ENCODE measurements at regions not wholly inside any gene's neighbourhood (a gene's known extent, or its start where the extent isn't known, plus 50 kb on each side); places are given as distances from the start of the nearest gene placed in this dataset.

DNA sequence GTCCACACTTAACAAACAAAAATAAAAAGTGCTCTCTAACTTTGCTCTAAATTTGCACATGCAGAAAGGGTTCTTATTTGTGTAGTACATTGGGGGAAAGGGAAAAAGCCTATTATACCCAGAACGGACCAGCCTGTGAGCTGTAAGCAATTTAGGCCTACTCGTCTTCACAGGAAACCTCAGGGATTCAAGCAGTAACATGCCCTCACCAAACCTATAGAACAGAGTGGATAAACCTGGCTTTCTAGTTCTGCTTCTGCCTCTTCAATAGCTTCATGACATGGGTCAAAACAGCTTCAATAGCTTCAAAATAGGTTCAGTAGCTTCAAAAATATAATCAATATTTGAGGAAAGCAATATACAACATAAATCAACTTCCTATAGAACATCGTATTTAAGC, 163.7 kb downstream of the ARL4A start:
- Histone ChIP-seq H2BK120ac (ENCODE audit: low read depth, low read length) (no peak overlapping the region), H3K4me2 (ENCODE audit: insufficient read depth, low read length, poor library complexity, severe bottlenecking) (no peak overlapping the region), H3K4me1 (ENCODE audit: control insufficient read depth in 2 of 2, insufficient read depth in 1 of 2, low read depth in 1 of 2, low read length in 2 of 2) (no peaks in the 10 kb centered on the region), H3K27me3 (ENCODE audit: control insufficient read depth in 3 of 3, insufficient read depth in 3 of 3, low read depth in 1 of 3, low read length in 3 of 3) (no peaks in the 10 kb centered on the region), H3K4me3 (ENCODE audit: low read length in 2 of 2) (no peak overlapping the region), H3K4ac (ENCODE audit: low read length) (no peak overlapping the region), H4K8ac (ENCODE audit: low read depth, low read length) (no peak overlapping the region), H2BK5ac (ENCODE audit: low read length) (no peak overlapping the region), H3K36me3 (replicated peaks in 1 of 2; ENCODE audit: control insufficient read depth in 2 of 2, insufficient read depth in 2 of 2, low read length in 2 of 2) (no peaks in the 10 kb centered on the region), H3K14ac (ENCODE audit: low read length) (no peak overlapping the region), H3K18ac (ENCODE audit: low read length) (no peak overlapping the region), H2BK12ac (ENCODE audit: low read length) (no peak overlapping the region), H2AK5ac (ENCODE audit: low read depth, low read length) (no peak overlapping the region), H3K9me3 (replicated peaks in 1 of 2; ENCODE audit: control insufficient read depth in 2 of 2, insufficient read depth in 1 of 2, low read depth in 1 of 2, low read length in 2 of 2) (peaks cover 4 to 11% of the 10 kb centered on the region in 2 donors), H3K27ac (replicated peaks; ENCODE audit: low read length) (no peak overlapping the region), H3K79me1 (ENCODE audit: low read depth, low read length) (no peaks in the 10 kb centered on the region), H4K91ac (ENCODE audit: low read depth, low read length, poor library complexity) (no peak overlapping the region), H3K23ac (ENCODE audit: low read depth, low read length, poor library complexity) (no peak overlapping the region), H2AFZ (ENCODE audit: low read length) (no peak overlapping the region), H3K9ac (ENCODE audit: low read depth, low read length, poor library complexity) (no peak overlapping the region), H2BK15ac (ENCODE audit: low read length) (no peak overlapping the region)
- no peak for DNase-seq (ENCODE audit: low spot score)
- WGBS, 2 donors (ENCODE audit: extremely low coverage in 2 of 2, insufficient read length in 2 of 2, insufficient replicate concordance in 1 of 2), result no CpG with 5 or more reads among the region's 3 CpGs

DNA sequence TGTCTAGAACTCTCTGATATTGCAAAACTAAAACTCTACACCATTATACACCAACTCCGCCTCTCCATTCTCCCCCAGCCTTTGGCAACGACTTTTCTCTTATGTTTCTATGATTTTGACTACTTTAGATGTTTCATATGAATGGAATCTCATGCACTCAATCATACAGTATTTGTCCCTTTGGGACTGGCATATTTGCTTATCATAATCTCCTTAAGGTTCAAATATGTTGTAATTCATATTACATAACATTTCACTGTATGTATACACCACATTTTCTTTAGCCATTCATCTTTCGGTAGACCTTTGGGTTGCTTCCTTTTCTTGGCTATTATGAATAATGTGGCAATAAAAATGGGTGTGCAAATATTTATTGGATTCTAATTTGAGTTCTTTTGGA, 164.4 kb downstream of the ARL4A start:
- no peak overlapping the region for H3K18ac ChIP-seq (ENCODE audit: low read length)
- no peak overlapping the region for H3K14ac ChIP-seq (ENCODE audit: low read length)
- no peak overlapping the region for H3K4me3 ChIP-seq (ENCODE audit: low read length in 2 of 2)
- no peak overlapping the region for H2BK15ac ChIP-seq (ENCODE audit: low read length)
- no CpG with 5 or more reads among the region's 3 CpGs for WGBS, 2 donors (ENCODE audit: extremely low coverage in 2 of 2, insufficient read length in 2 of 2, insufficient replicate concordance in 1 of 2)
- no peak overlapping the region for H4K8ac ChIP-seq (ENCODE audit: low read depth, low read length)
- DNase-seq (ENCODE audit: low spot score), result no peak
- no peak overlapping the region for H3K4me2 ChIP-seq (ENCODE audit: insufficient read depth, low read length, poor library complexity, severe bottlenecking)
- no peaks in the 10 kb centered on the region for H3K4me1 ChIP-seq (ENCODE audit: control insufficient read depth in 2 of 2, insufficient read depth in 1 of 2, low read depth in 1 of 2, low read length in 2 of 2)
- H2BK120ac ChIP-seq (ENCODE audit: low read depth, low read length), result no peak overlapping the region
- H2AK5ac ChIP-seq (ENCODE audit: low read depth, low read length), result no peak overlapping the region
- no peaks in the 10 kb centered on the region for H3K36me3 ChIP-seq (replicated peaks in 1 of 2; ENCODE audit: control insufficient read depth in 2 of 2, insufficient read depth in 2 of 2, low read length in 2 of 2)
- H2BK12ac ChIP-seq (ENCODE audit: low read length), result no peak overlapping the region
- H4K91ac ChIP-seq (ENCODE audit: low read depth, low read length, poor library complexity), result no peak overlapping the region
- no peak overlapping the region for H2AFZ ChIP-seq (ENCODE audit: low read length)
- H3K9me3 ChIP-seq (replicated peaks in 1 of 2; ENCODE audit: control insufficient read depth in 2 of 2, insufficient read depth in 1 of 2, low read depth in 1 of 2, low read length in 2 of 2), result peaks cover 0 to 4% of the 10 kb centered on the region in 2 donors
- no peak overlapping the region for H3K4ac ChIP-seq (ENCODE audit: low read length)
- no peaks in the 10 kb centered on the region for H3K79me1 ChIP-seq (ENCODE audit: low read depth, low read length)
- H3K23ac ChIP-seq (ENCODE audit: low read depth, low read length, poor library complexity), result no peak overlapping the region
- H3K27me3 ChIP-seq (ENCODE audit: control insufficient read depth in 3 of 3, insufficient read depth in 3 of 3, low read depth in 1 of 3, low read length in 3 of 3), result no peaks in the 10 kb centered on the region
- H2BK5ac ChIP-seq (ENCODE audit: low read length), result no peak overlapping the region
- H3K9ac ChIP-seq (ENCODE audit: low read depth, low read length, poor library complexity), result no peak overlapping the region
- no peak overlapping the region for H3K27ac ChIP-seq (replicated peaks; ENCODE audit: low read length)

DNA sequence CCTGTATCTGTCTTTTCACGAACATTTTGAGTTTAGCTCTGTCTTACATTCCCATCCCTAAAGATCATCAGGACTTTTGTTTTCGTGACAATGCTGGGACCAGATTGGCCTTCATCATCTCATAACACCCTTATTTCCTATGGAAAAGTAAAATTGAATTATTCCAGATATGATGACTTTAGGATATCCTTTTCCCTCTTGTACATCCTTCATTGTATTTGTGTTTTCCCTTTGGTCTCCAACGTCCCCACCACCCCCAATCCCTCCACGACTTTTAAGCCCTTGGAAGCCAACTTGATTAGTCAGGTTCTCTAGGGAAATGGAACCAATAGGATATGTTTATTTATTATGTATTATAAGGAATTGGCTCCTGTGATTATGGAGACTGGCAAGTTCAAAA, 167.6 kb downstream of the ARL4A start:
- no peaks in the 10 kb centered on the region for H3K4me1 ChIP-seq (ENCODE audit: control insufficient read depth in 2 of 2, insufficient read depth in 1 of 2, low read depth in 1 of 2, low read length in 2 of 2)
- no peaks in the 10 kb centered on the region for H3K36me3 ChIP-seq (replicated peaks in 1 of 2; ENCODE audit: control insufficient read depth in 2 of 2, insufficient read depth in 2 of 2, low read length in 2 of 2)
- no peak overlapping the region for H3K9ac ChIP-seq (ENCODE audit: low read depth, low read length, poor library complexity)
- no peak for DNase-seq (ENCODE audit: low spot score)
- H3K4me2 ChIP-seq (ENCODE audit: insufficient read depth, low read length, poor library complexity, severe bottlenecking), result no peak overlapping the region
- no peak overlapping the region for H3K4ac ChIP-seq (ENCODE audit: low read length)
- no CpG with 5 or more reads among the region's 4 CpGs for WGBS, 2 donors (ENCODE audit: extremely low coverage in 2 of 2, insufficient read length in 2 of 2, insufficient replicate concordance in 1 of 2)
- no peaks in the 10 kb centered on the region for H3K9me3 ChIP-seq (replicated peaks in 1 of 2; ENCODE audit: control insufficient read depth in 2 of 2, insufficient read depth in 1 of 2, low read depth in 1 of 2, low read length in 2 of 2)
- no peak overlapping the region for H4K8ac ChIP-seq (ENCODE audit: low read depth, low read length)
- H3K27me3 ChIP-seq (ENCODE audit: control insufficient read depth in 3 of 3, insufficient read depth in 3 of 3, low read depth in 1 of 3, low read length in 3 of 3), result no peaks in the 10 kb centered on the region
- H3K4me3 ChIP-seq (ENCODE audit: low read length in 2 of 2), result no peak overlapping the region
- H4K91ac ChIP-seq (ENCODE audit: low read depth, low read length, poor library complexity), result no peak overlapping the region
- H3K27ac ChIP-seq (replicated peaks; ENCODE audit: low read length), result no peak overlapping the region
- H2BK15ac ChIP-seq (ENCODE audit: low read length), result no peak overlapping the region
- H3K79me1 ChIP-seq (ENCODE audit: low read depth, low read length), result no peaks in the 10 kb centered on the region
- H2BK120ac ChIP-seq (ENCODE audit: low read depth, low read length), result no peak overlapping the region
- no peak overlapping the region for H3K14ac ChIP-seq (ENCODE audit: low read length)
- no peak overlapping the region for H2AFZ ChIP-seq (ENCODE audit: low read length)
- no peak overlapping the region for H2BK5ac ChIP-seq (ENCODE audit: low read length)
- H3K18ac ChIP-seq (ENCODE audit: low read length), result no peak overlapping the region
- H3K23ac ChIP-seq (ENCODE audit: low read depth, low read length, poor library complexity), result no peak overlapping the region
- no peak overlapping the region for H2AK5ac ChIP-seq (ENCODE audit: low read depth, low read length)
- H2BK12ac ChIP-seq (ENCODE audit: low read length), result no peak overlapping the region

DNA sequence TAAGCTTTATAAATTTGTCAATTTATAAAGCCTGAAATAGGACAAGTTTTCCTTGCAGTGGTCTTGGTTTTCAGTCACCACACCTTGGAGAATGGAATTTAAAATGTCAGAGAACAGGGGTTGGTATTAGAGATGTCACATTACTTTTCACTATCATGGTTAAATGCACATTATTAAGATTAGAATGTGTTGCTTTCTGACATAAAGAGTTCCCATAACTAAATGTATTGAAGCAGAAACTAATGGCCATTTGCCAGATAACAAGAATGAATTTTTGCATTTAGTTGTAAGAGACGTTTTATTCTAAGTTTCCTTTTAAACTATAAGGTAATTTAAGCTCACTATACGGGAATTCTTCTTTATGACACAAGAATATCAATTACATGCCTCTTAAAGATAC, 172.3 kb downstream of the ARL4A start:
- Histone ChIP-seq H3K27ac (replicated peaks; ENCODE audit: low read length) (no peak overlapping the region), H2AFZ (ENCODE audit: low read length) (no peak overlapping the region), H2BK5ac (ENCODE audit: low read length) (no peak overlapping the region), H3K4ac (ENCODE audit: low read length) (no peak overlapping the region), H4K8ac (ENCODE audit: low read depth, low read length) (no peak overlapping the region), H3K18ac (ENCODE audit: low read length) (no peak overlapping the region), H3K4me3 (ENCODE audit: low read length in 2 of 2) (no peak overlapping the region), H3K9me3 (replicated peaks in 1 of 2; ENCODE audit: control insufficient read depth in 2 of 2, insufficient read depth in 1 of 2, low read depth in 1 of 2, low read length in 2 of 2) (peaks cover 2 to 6% of the 10 kb centered on the region in 2 donors), H2BK120ac (ENCODE audit: low read depth, low read length) (no peak overlapping the region), H3K4me2 (ENCODE audit: insufficient read depth, low read length, poor library complexity, severe bottlenecking) (no peak overlapping the region), H3K23ac (ENCODE audit: low read depth, low read length, poor library complexity) (no peak overlapping the region), H3K9ac (ENCODE audit: low read depth, low read length, poor library complexity) (no peak overlapping the region), H2AK5ac (ENCODE audit: low read depth, low read length) (no peak overlapping the region), H3K14ac (ENCODE audit: low read length) (no peak overlapping the region), H3K36me3 (replicated peaks in 1 of 2; ENCODE audit: control insufficient read depth in 2 of 2, insufficient read depth in 2 of 2, low read length in 2 of 2) (no peaks in the 10 kb centered on the region), H4K91ac (ENCODE audit: low read depth, low read length, poor library complexity) (no peak overlapping the region), H3K27me3 (ENCODE audit: control insufficient read depth in 3 of 3, insufficient read depth in 3 of 3, low read depth in 1 of 3, low read length in 3 of 3) (no peaks in the 10 kb centered on the region), H3K4me1 (ENCODE audit: control insufficient read depth in 2 of 2, insufficient read depth in 1 of 2, low read depth in 1 of 2, low read length in 2 of 2) (peaks cover 5 to 7% of the 10 kb centered on the region in 2 donors), H2BK15ac (ENCODE audit: low read length) (no peak overlapping the region), H2BK12ac (ENCODE audit: low read length) (no peak overlapping the region), H3K79me1 (ENCODE audit: low read depth, low read length) (no peaks in the 10 kb centered on the region)
- WGBS, 2 donors (ENCODE audit: extremely low coverage in 2 of 2, insufficient read length in 2 of 2, insufficient replicate concordance in 1 of 2), result no CpG with 5 or more reads among the region's 2 CpGs
- DNase-seq (ENCODE audit: low spot score), result no peak

Data from neuronal stem cell (in vitro differentiated cells).